WTC11 (cell line): ENCODE measurements at regions not wholly inside any gene's neighbourhood (a gene's known extent, or its start where the extent isn't known, plus 50 kb on each side); places are given as distances from the start of the nearest gene placed in this dataset.

Experiments used
- ATAC-seq: fragments of 200-7000 bp; cut with Tn5 transposase; 2 replicates; pipeline ENCODE4 v1.10.0; 2021; ENCODE audit warnings: mild to moderate bottlenecking, moderate library complexity
- CTCF ChIA-PET: fragments of 300-600 bp; sonication (Branson Sonifier 250); formaldehyde crosslinking; loops from one replicate; lab custom pipeline; 2021; ENCODE audit warnings: antibody characterized with exemption; lab: Charles Lee
- POLR2A ChIA-PET: fragments of 350-600 bp; sonication (Branson Sonifier 250); formaldehyde crosslinking; loops from one replicate; lab custom pipeline; 2021; ENCODE audit warnings: antibody characterized with exemption; lab: Charles Lee
- DNase-seq: peaks from one replicate; pipeline ENCODE4 v3.0.0; 2021; ENCODE audit warnings: low spot score
- H3K27ac Mint-ChIP-seq: 2 replicates; pipeline ENCODE4 v1.8.0; 2021; ENCODE audit warnings: mixed read lengths
- H3K27me3 Mint-ChIP-seq: 2 replicates; pipeline ENCODE4 v1.8.0; 2021; ENCODE audit warnings: low read depth, mild to moderate bottlenecking, moderate library complexity, mixed read lengths
- H3K36me3 Mint-ChIP-seq: 2 replicates; pipeline ENCODE4 v1.8.0; 2021; ENCODE audit warnings: mixed read lengths
- H3K4me1 Mint-ChIP-seq: 2 replicates; pipeline ENCODE4 v1.8.0; 2022; ENCODE audit warnings: mixed read lengths
- H3K4me3 Mint-ChIP-seq: 2 replicates; pipeline ENCODE4 v1.8.0; 2021; ENCODE audit warnings: mild to moderate bottlenecking, moderate library complexity, mixed read lengths
- H3K9me3 Mint-ChIP-seq: 2 replicates; pipeline ENCODE4 v1.8.0; 2021; ENCODE audit warnings: mixed read lengths
- CDX4 ChIP-seq: fragments of 250-450 bp; sonication (Bioruptor Pico); IDR thresholded peaks from 2 replicates; pipeline ENCODE4 v1.9.0; 2021; ENCODE audit warnings: moderate library complexity, mild to moderate bottlenecking, inconsistent platforms, borderline replicate concordance
- CTCF ChIP-seq: fragments of 200-600 bp; IDR thresholded peaks from 2 replicates; pipeline ENCODE4 v1.8.0; 2022; ENCODE audit warnings: antibody characterized with exemption
- ERG ChIP-seq: fragments of 250-450 bp; sonication (Bioruptor Pico); IDR thresholded peaks from 2 replicates; pipeline ENCODE4 v1.8.0; 2021; ENCODE audit warnings: mild to moderate bottlenecking
- ESRRA ChIP-seq: sonication (generic); formaldehyde crosslinking; IDR thresholded peaks from 2 replicates; pipeline ENCODE4 v1.8.1; 2022; ENCODE audit warnings: mild to moderate bottlenecking, missing genetic modification reagents, borderline replicate concordance
- FOXK1 ChIP-seq: sonication (generic); formaldehyde crosslinking; IDR thresholded peaks from 2 replicates; pipeline ENCODE4 v1.8.0; 2022; ENCODE audit warnings: mild to moderate bottlenecking, moderate library complexity, missing genetic modification reagents
- FOXP1 ChIP-seq: sonication (generic); formaldehyde crosslinking; IDR thresholded peaks from 2 replicates; pipeline ENCODE4 v1.8.0; 2022; ENCODE audit warnings: missing genetic modification reagents, mild to moderate bottlenecking, moderate library complexity, borderline replicate concordance
- GABPB1 ChIP-seq: sonication (generic); formaldehyde crosslinking; IDR thresholded peaks from 2 replicates; pipeline ENCODE4 v1.8.1; 2023; ENCODE audit warnings: mild to moderate bottlenecking, missing genetic modification reagents
- JUN ChIP-seq: sonication (generic); formaldehyde crosslinking; IDR thresholded peaks from 2 replicates; pipeline ENCODE4 v1.8.0; 2023; ENCODE audit warnings: mild to moderate bottlenecking, missing genetic modification reagents
- MXD4 ChIP-seq: fragments of 250-450 bp; sonication (Bioruptor Pico); IDR thresholded peaks from 2 replicates; pipeline ENCODE4 v1.8.0; 2021; ENCODE audit warnings: mild to moderate bottlenecking, moderate library complexity, borderline replicate concordance
- NFYB ChIP-seq: sonication (generic); formaldehyde crosslinking; conservative IDR thresholded peaks from 2 replicates; pipeline ENCODE4 v1.8.0; 2022; ENCODE audit warnings: low read depth, missing genetic modification reagents
- RORB ChIP-seq: fragments of 250-450 bp; sonication (Bioruptor Pico); IDR thresholded peaks from 2 replicates; pipeline ENCODE4 v1.9.0; 2021; ENCODE audit warnings: mild to moderate bottlenecking
- SMAD4 ChIP-seq: sonication (generic); formaldehyde crosslinking; IDR thresholded peaks from 2 replicates; pipeline ENCODE4 v1.8.0; 2022; ENCODE audit warnings: mild to moderate bottlenecking, missing genetic modification reagents
- TEAD1 ChIP-seq: sonication (generic); formaldehyde crosslinking; IDR thresholded peaks from 2 replicates; pipeline ENCODE4 v1.8.0; 2022; ENCODE audit warnings: mild to moderate bottlenecking, missing genetic modification reagents
- TP53 ChIP-seq: sonication (generic); formaldehyde crosslinking; IDR thresholded peaks from 2 replicates; pipeline ENCODE4 v1.8.1; 2023; ENCODE audit warnings: mild to moderate bottlenecking, missing genetic modification reagents
- USF2 ChIP-seq: sonication (generic); formaldehyde crosslinking; IDR thresholded peaks from 2 replicates; pipeline ENCODE4 v1.8.1; 2023; ENCODE audit warnings: mild to moderate bottlenecking, missing genetic modification reagents, moderate library complexity
- ZBTB21 ChIP-seq: sonication (generic); formaldehyde crosslinking; IDR thresholded peaks from 2 replicates; pipeline ENCODE4 v1.8.1; 2023; ENCODE audit warnings: mild to moderate bottlenecking, missing genetic modification reagents, borderline replicate concordance
- ZBTB43 ChIP-seq: sonication (generic); formaldehyde crosslinking; IDR thresholded peaks from 2 replicates; pipeline ENCODE4 v1.8.1; 2023; ENCODE audit warnings: mild to moderate bottlenecking, missing genetic modification reagents
- ZNF396 ChIP-seq: fragments of 250-450 bp; sonication (Bioruptor Pico); IDR thresholded peaks from 2 replicates; pipeline ENCODE4 v1.8.0; 2021; ENCODE audit warnings: mild to moderate bottlenecking, moderate library complexity, borderline replicate concordance
- ZNF416 ChIP-seq: fragments of 250-450 bp; sonication (Bioruptor Pico); IDR thresholded peaks from 2 replicates; pipeline ENCODE4 v1.9.0; 2021; ENCODE audit warnings: mild to moderate bottlenecking, inconsistent platforms

- Mint-ChIP-seq H3K4me1 (peaks cover 29% of the 10 kb centered on the region), H3K27me3 (no peaks in the 10 kb centered on the region), H3K27ac (no peak overlapping the region), H3K4me3 (no peak overlapping the region), H3K9me3 (peaks cover 32% of the 10 kb centered on the region), H3K36me3 (peaks cover 20% of the 10 kb centered on the region)
- ChIA-PET CTCF (no interaction called here), POLR2A (no interaction called here)
- TF ChIP-seq FOXK1 (no peak), USF2 (CRISPR knock-in tag) (no peak), GABPB1 (CRISPR knock-in tag) (no peak), ZNF396 (no peak), MXD4 (CRISPR knock-in tag) (no peak), ERG (no peak), CDX4 (CRISPR knock-in tag) (no peak), FOXP1 (CRISPR knock-in tag) (no peak), ESRRA (CRISPR knock-in tag) (no peak), ZNF416 (CRISPR knock-in tag) (no peak), ZBTB21 (CRISPR knock-in tag) (no peak), TP53 (no peak), RORB (CRISPR knock-in tag) (no peak), SMAD4 (CRISPR knock-in tag) (no peak), CTCF (no peak), ZBTB43 (CRISPR knock-in tag) (no peak), JUN (no peak), TEAD1 (CRISPR knock-in tag) (no peak), NFYB (CRISPR knock-in tag) (no peak)
- DNase-seq (no peak), ATAC-seq (no peak)
Observed at GRCh38 chr6:71238351-71238750, 50.3 kb upstream of the OGFRL1 start.
